NCI-H748 treated with DMSO at 0.1 percent for 48 hours (cell line): ENCODE measurements at regions not wholly inside any gene's neighbourhood (a gene's known extent, or its start where the extent isn't known, plus 50 kb on each side); places are given as distances from the start of the nearest gene placed in this dataset.
A peak's percentile ranks its signal among the peaks of the same experiment; 100 is the strongest.

Source experiments
- DNase-seq: peaks from one replicate; lab custom pipeline; 2025; lab: John Stamatoyannopoulos, UW

GRCh38 chr10:105982735-105983134 is 1181.8 kb downstream of the SORCS1 start:
- DNase-seq = no peak

- DNase-seq = no peak
Measured at GRCh38 chr10:105981679-105982078, 1182.8 kb downstream of the SORCS1 start.

- no peak for DNase-seq
Measured at GRCh38 chr10:105974803-105975456, 1189.6 kb downstream of the SORCS1 start.

GRCh38 chr10:105973902-105974301 is 1190.6 kb downstream of the SORCS1 start:
- no peak for DNase-seq

- peak; percentile 26 for DNase-seq
Measured at GRCh38 chr10:105973360-105973759, 1191.1 kb downstream of the SORCS1 start.

GRCh38 chr10:105971460-105971859 is 1193.0 kb downstream of the SORCS1 start:
- no peak for DNase-seq

- DNase-seq = no peak
Measured at GRCh38 chr10:105969884-105970377, 1194.6 kb downstream of the SORCS1 start.

GRCh38 chr10:105968666-105969065 is 1195.8 kb downstream of the SORCS1 start:
- no peak for DNase-seq

GRCh38 chr10:105967256-105967655 is 1197.2 kb downstream of the SORCS1 start:
- no peak for DNase-seq

GRCh38 chr10:105965141-105965540 is 1199.4 kb downstream of the SORCS1 start:
- DNase-seq = no peak

- DNase-seq = no peak
Measured at GRCh38 chr10:105964009-105964408, 1200.5 kb downstream of the SORCS1 start.

- peak; percentile 62 for DNase-seq
Measured at GRCh38 chr10:105963334-105963884, 1201.1 kb downstream of the SORCS1 start.

- DNase-seq = no peak
Measured at GRCh38 chr10:105956550-105956949, 1208.0 kb downstream of the SORCS1 start.

- DNase-seq = no peak
Measured at GRCh38 chr10:105953861-105954260, 1210.6 kb downstream of the SORCS1 start.

GRCh38 chr10:105953056-105953455 is 1211.5 kb downstream of the SORCS1 start:
- DNase-seq = no peak

- DNase-seq = peak; percentile 32
Measured at GRCh38 chr10:105952153-105952552, 1212.4 kb downstream of the SORCS1 start.

GRCh38 chr10:105950410-105950809 is 1214.1 kb downstream of the SORCS1 start:
- peak; percentile 46 for DNase-seq

- DNase-seq = no peak
Measured at GRCh38 chr10:105949721-105950120, 1214.8 kb downstream of the SORCS1 start.

- no peak for DNase-seq
Measured at GRCh38 chr10:105925045-105925785, 1239.3 kb downstream of the SORCS1 start.

- no peak for DNase-seq
Measured at GRCh38 chr10:105921348-105921747, 1243.2 kb downstream of the SORCS1 start.

- no peak for DNase-seq
Measured at GRCh38 chr10:105914432-105914831, 1250.1 kb downstream of the SORCS1 start.

- DNase-seq = no peak
Measured at GRCh38 chr10:105908701-105909100, 1255.8 kb downstream of the SORCS1 start.

GRCh38 chr10:105885495-105885894 is 1244.4 kb downstream of the SORCS3 start:
- DNase-seq = no peak
